Neural crest cell (in vitro differentiated cells): ENCODE measurements at regions not wholly inside any gene's neighbourhood (a gene's known extent, or its start where the extent isn't known, plus 50 kb on each side); places are given as distances from the start of the nearest gene placed in this dataset.

Source experiments
- DNase-seq: peaks from one replicate; pipeline ENCODE4 v3.0.0; 2021; ENCODE audit warnings: low read depth, mixed read lengths, low spot score
- H3K27ac Mint-ChIP-seq: one replicate; pipeline ENCODE4 v1.8.0; 2021; ENCODE audit warnings: mild to moderate bottlenecking, mixed read lengths; ENCODE audit not compliant: unreplicated experiment
- H3K27me3 Mint-ChIP-seq: 2 replicates; pipeline ENCODE4 v1.8.0; 2021; ENCODE audit warnings: low read depth, mild to moderate bottlenecking, mixed read lengths
- H3K36me3 Mint-ChIP-seq: 2 replicates; pipeline ENCODE4 v1.8.0; 2021; ENCODE audit warnings: low read depth, mild to moderate bottlenecking, mixed read lengths
- H3K4me1 Mint-ChIP-seq: 2 replicates; pipeline ENCODE4 v1.8.0; 2021; ENCODE audit warnings: mixed read lengths
- H3K4me3 Mint-ChIP-seq: one replicate; pipeline ENCODE4 v1.8.0; 2021; ENCODE audit warnings: mild to moderate bottlenecking, mixed read lengths
- H3K9me3 Mint-ChIP-seq: 2 replicates; pipeline ENCODE4 v1.8.0; 2021; ENCODE audit warnings: mixed read lengths
- CTCF ChIP-seq: fragments of 200-600 bp; sonication (generic); conservative IDR thresholded peaks from 2 replicates; pipeline ENCODE4 v1.5.0; 2021; ENCODE audit warnings: antibody characterized with exemption, mild to moderate bottlenecking

GRCh38 chr6:37580176-37580955 is 80.7 kb upstream of the CCDC167 start:
- no peak overlapping the region for H3K4me3 Mint-ChIP-seq
- H3K4me1 Mint-ChIP-seq, result peaks cover 22% of the 10 kb centered on the region
- no peaks in the 10 kb centered on the region for H3K9me3 Mint-ChIP-seq
- H3K36me3 Mint-ChIP-seq, result no peaks in the 10 kb centered on the region
- no peaks in the 10 kb centered on the region for H3K27me3 Mint-ChIP-seq
- DNase-seq, result no peak
- TF ChIP-seq CTCF, result no peak
- no peak overlapping the region for H3K27ac Mint-ChIP-seq

GRCh38 chr6:37579444-37580067 is 79.9 kb upstream of the CCDC167 start:
- no peak overlapping the region for H3K4me3 Mint-ChIP-seq
- no peak for TF ChIP-seq CTCF
- H3K27ac Mint-ChIP-seq, result no peak overlapping the region
- H3K27me3 Mint-ChIP-seq, result no peaks in the 10 kb centered on the region
- no peaks in the 10 kb centered on the region for H3K9me3 Mint-ChIP-seq
- no peak for DNase-seq
- H3K4me1 Mint-ChIP-seq, result peaks cover 19% of the 10 kb centered on the region
- no peaks in the 10 kb centered on the region for H3K36me3 Mint-ChIP-seq

- H3K27ac Mint-ChIP-seq, result no peak overlapping the region
- no peaks in the 10 kb centered on the region for H3K27me3 Mint-ChIP-seq
- H3K4me1 Mint-ChIP-seq, result peaks cover 17% of the 10 kb centered on the region
- DNase-seq, result no peak
- no peak for TF ChIP-seq CTCF
- no peak overlapping the region for H3K4me3 Mint-ChIP-seq
- H3K9me3 Mint-ChIP-seq, result no peaks in the 10 kb centered on the region
- H3K36me3 Mint-ChIP-seq, result no peaks in the 10 kb centered on the region
These were observed 78.4 kb upstream of the CCDC167 start for GRCh38 chr6:37578104-37578503.

- no peaks in the 10 kb centered on the region for H3K27me3 Mint-ChIP-seq
- H3K4me1 Mint-ChIP-seq, result peaks cover 19% of the 10 kb centered on the region
- H3K27ac Mint-ChIP-seq, result peak overlapping the region; percentile 52
- DNase-seq, result no peak
- H3K4me3 Mint-ChIP-seq, result no peak overlapping the region
- no peaks in the 10 kb centered on the region for H3K9me3 Mint-ChIP-seq
- no peak for TF ChIP-seq CTCF
- H3K36me3 Mint-ChIP-seq, result no peaks in the 10 kb centered on the region
These were observed 76.6 kb upstream of the CCDC167 start for GRCh38 chr6:37576336-37576737.

GRCh38 chr6:37575221-37575620 is 75.5 kb upstream of the CCDC167 start:
- Mint-ChIP-seq H3K27ac (no peak overlapping the region), H3K36me3 (no peaks in the 10 kb centered on the region), H3K4me1 (peaks cover 29% of the 10 kb centered on the region), H3K27me3 (peaks cover 2% of the 10 kb centered on the region), H3K4me3 (no peak overlapping the region), H3K9me3 (no peaks in the 10 kb centered on the region)
- TF ChIP-seq CTCF, result no peak
- DNase-seq, result no peak
